SK-N-SH treated with all-trans-retinoic acid at 6 μM for 48 hours (cell line): ENCODE measurements at regions not wholly inside any gene's neighbourhood (a gene's known extent, or its start where the extent isn't known, plus 50 kb on each side); places are given as distances from the start of the nearest gene placed in this dataset.

Experiments used
- ATAC-seq: fragments of 200-7000 bp; cut with Tn5 transposase; 3 replicates; pipeline ENCODE4 v1.9.1; 2020; ENCODE audit warnings: mild to moderate bottlenecking, moderate library complexity
- ARNTL ChIP-seq: fragments of 450-650 bp; formaldehyde crosslinking; IDR thresholded peaks from 2 replicates; pipeline ENCODE4 v1.5.0; 2020; ENCODE audit warnings: low read depth, mild to moderate bottlenecking, moderate library complexity, borderline replicate concordance
- CSDC2 ChIP-seq: fragments of 250-450 bp; sonication (Bioruptor Pico); IDR thresholded peaks from 2 replicates; pipeline ENCODE4 v1.5.0; 2020; ENCODE audit warnings: mild to moderate bottlenecking, moderate library complexity
- GLIS3 ChIP-seq: fragments of 250-450 bp; sonication (Bioruptor Pico); IDR thresholded peaks from 2 replicates; pipeline ENCODE4 v1.5.0; 2020; ENCODE audit warnings: mild to moderate bottlenecking, moderate library complexity
- ISL1 ChIP-seq: fragments of 250-450 bp; sonication (Bioruptor Pico); IDR thresholded peaks from 2 replicates; pipeline ENCODE4 v2.1.2; 2022; ENCODE audit warnings: mild to moderate bottlenecking, moderate library complexity
- OSR1 ChIP-seq: fragments of 250-450 bp; sonication (Bioruptor Pico); IDR thresholded peaks from 2 replicates; pipeline ENCODE4 v1.8.0; 2022; ENCODE audit warnings: moderate library complexity, mild to moderate bottlenecking, inconsistent platforms
- PATZ1 ChIP-seq: fragments of 250-450 bp; sonication (Bioruptor Pico); IDR thresholded peaks from 2 replicates; pipeline ENCODE4 v1.8.0; 2020; ENCODE audit warnings: mild to moderate bottlenecking, moderate library complexity, borderline replicate concordance
- POU6F1 ChIP-seq: fragments of 250-450 bp; sonication (Bioruptor Pico); IDR thresholded peaks from 2 replicates; pipeline ENCODE4 v1.8.0; 2021; ENCODE audit warnings: low read depth, mild to moderate bottlenecking, moderate library complexity, borderline replicate concordance
- PPARA ChIP-seq: fragments of 250-450 bp; sonication (Bioruptor Pico); IDR thresholded peaks from 2 replicates; pipeline ENCODE4 v1.5.0; 2020; ENCODE audit warnings: mild to moderate bottlenecking, borderline replicate concordance
- SNAI2 ChIP-seq: fragments of 250-450 bp; sonication (Bioruptor Pico); IDR thresholded peaks from 2 replicates; pipeline ENCODE4 v1.5.0; 2020; ENCODE audit warnings: mild to moderate bottlenecking, moderate library complexity
- TCF4 ChIP-seq: fragments of 250-450 bp; sonication (Bioruptor Pico); IDR thresholded peaks from 2 replicates; pipeline ENCODE4 v1.8.0; 2021; ENCODE audit warnings: mild to moderate bottlenecking, moderate library complexity, borderline replicate concordance
- TOX ChIP-seq: fragments of 250-450 bp; sonication (Bioruptor Pico); IDR thresholded peaks from 2 replicates; pipeline ENCODE4 v1.8.0; 2021; ENCODE audit warnings: mild to moderate bottlenecking, moderate library complexity, borderline replicate concordance
- ZC3H10 ChIP-seq: fragments of 250-450 bp; sonication (Bioruptor Pico); IDR thresholded peaks from 2 replicates; pipeline ENCODE4 v1.5.1; 2021; ENCODE audit warnings: mild to moderate bottlenecking, moderate library complexity
- ZFP3 ChIP-seq: fragments of 250-450 bp; sonication (Bioruptor Pico); IDR thresholded peaks from 2 replicates; pipeline ENCODE4 v1.5.0; 2020; ENCODE audit warnings: mild to moderate bottlenecking, moderate library complexity
- ZNF565 ChIP-seq: fragments of 450-650 bp; formaldehyde crosslinking; conservative IDR thresholded peaks from 2 replicates; pipeline ENCODE4 v1.5.0; 2020; ENCODE audit warnings: low read depth, mild to moderate bottlenecking, moderate library complexity
- ZNF70 ChIP-seq: fragments of 450-650 bp; formaldehyde crosslinking; IDR thresholded peaks from 2 replicates; pipeline ENCODE4 v1.5.0; 2020; ENCODE audit warnings: mild to moderate bottlenecking, moderate library complexity
- ZNF8 ChIP-seq: fragments of 450-650 bp; formaldehyde crosslinking; IDR thresholded peaks from 2 replicates; pipeline ENCODE4 v1.5.0; 2020; ENCODE audit warnings: mild to moderate bottlenecking, moderate library complexity
- TF ChIP-seq, protein P1 (sequence below): fragments of 250-450 bp; sonication (Bioruptor Pico); IDR thresholded peaks from 2 replicates; pipeline ENCODE4 v1.5.1; 2021; ENCODE audit warnings: mild to moderate bottlenecking, moderate library complexity
- TF ChIP-seq, protein P2 (sequence below): fragments of 250-450 bp; sonication (Bioruptor Pico); IDR thresholded peaks from 2 replicates; pipeline ENCODE4 v1.5.0; 2020; ENCODE audit warnings: mild to moderate bottlenecking, moderate library complexity

DNA sequence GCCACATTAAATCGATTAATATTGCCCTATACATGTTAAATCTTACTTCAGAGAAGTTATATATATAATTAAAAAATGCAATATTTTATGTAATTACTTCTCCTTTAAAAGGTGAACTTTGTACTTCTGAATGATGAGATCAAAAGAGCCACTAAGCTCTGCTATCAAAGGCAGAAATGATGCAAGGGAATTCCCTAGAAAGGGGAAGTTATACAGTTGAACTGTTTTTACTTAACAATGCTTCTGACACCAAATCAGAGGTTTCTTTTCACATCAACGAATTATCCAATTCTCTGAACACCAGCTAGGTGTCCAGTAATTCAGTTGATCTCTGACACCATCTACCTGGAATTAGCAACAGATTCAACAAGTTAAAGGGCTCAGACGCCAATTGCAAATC is 319.9 kb upstream of the TSHZ2 start:
- no peak for ATAC-seq
- TF ChIP-seq ZNF8 (CRISPR knock-in tag) (no peak), POU6F1 (CRISPR knock-in tag) (no peak), SNAI2 (CRISPR knock-in tag) (no peak), ZNF70 (CRISPR knock-in tag) (no peak), ARNTL (CRISPR knock-in tag) (no peak), TCF4 (no peak), ISL1 (CRISPR knock-in tag) (no peak), ZC3H10 (no peak), PATZ1 (CRISPR knock-in tag) (no peak), TOX (CRISPR knock-in tag) (no peak)
- TF ChIP-seq, protein P1, sequence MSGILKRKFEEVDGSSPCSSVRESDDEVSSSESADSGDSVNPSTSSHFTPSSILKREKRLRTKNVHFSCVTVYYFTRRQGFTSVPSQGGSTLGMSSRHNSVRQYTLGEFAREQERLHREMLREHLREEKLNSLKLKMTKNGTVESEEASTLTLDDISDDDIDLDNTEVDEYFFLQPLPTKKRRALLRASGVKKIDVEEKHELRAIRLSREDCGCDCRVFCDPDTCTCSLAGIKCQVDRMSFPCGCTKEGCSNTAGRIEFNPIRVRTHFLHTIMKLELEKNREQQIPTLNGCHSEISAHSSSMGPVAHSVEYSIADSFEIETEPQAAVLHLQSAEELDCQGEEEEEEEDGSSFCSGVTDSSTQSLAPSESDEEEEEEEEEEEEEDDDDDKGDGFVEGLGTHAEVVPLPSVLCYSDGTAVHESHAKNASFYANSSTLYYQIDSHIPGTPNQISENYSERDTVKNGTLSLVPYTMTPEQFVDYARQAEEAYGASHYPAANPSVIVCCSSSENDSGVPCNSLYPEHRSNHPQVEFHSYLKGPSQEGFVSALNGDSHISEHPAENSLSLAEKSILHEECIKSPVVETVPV, result no peak

DNA sequence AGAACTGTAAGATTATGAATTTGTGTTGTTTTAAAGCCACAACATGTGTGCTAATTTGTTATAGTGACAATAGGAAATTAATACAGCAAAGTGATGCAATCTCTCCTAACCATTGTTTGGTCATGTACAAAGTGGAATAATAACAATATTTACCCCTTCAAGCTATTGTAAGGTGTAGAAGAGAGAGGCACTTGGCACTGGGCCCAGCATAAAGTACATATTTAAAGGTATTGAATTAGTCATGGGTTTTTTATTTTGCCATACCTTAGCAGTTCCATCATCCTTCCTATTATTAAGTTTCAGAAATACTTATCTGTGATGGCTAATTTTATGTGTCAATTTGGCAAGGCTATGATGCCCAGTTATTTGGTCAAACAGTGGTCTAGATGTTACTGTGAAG is 322.4 kb upstream of the TSHZ2 start:
- TF ChIP-seq ISL1 (CRISPR knock-in tag) (no peak), GLIS3 (no peak), CSDC2 (CRISPR knock-in tag) (no peak), ZFP3 (no peak), POU6F1 (CRISPR knock-in tag) (no peak)
- TF ChIP-seq, protein P1, result no peak
- no peak for ATAC-seq

DNA sequence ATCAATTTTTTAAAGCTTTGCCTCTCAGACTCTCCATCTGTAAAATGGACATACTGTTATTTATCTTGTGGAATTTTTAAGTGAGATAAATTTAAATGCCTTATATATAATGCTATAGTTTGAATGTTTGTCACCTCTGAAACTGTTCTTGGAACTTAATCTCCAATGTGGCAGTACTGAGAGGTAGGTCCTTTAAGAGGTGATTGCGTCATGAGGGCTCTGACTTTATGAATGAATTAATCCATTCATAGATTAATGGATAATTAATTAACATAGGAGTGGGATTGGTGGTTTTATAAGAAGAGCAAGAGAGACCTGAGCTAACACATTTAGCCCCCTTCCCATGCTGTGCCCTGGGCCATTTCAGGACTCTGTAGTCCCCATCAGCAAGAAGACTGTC is 326.3 kb upstream of the TSHZ2 start:
- no peak for ATAC-seq
- no peak for TF ChIP-seq ISL1 (CRISPR knock-in tag)
- TF ChIP-seq ZFP3, result no peak
- no peak for TF ChIP-seq SNAI2 (CRISPR knock-in tag)
- TF ChIP-seq CSDC2 (CRISPR knock-in tag), result no peak
- no peak for TF ChIP-seq GLIS3
- TF ChIP-seq PATZ1 (CRISPR knock-in tag), result no peak
- no peak for TF ChIP-seq ARNTL (CRISPR knock-in tag)
- no peak for TF ChIP-seq TCF4
- no peak for TF ChIP-seq PPARA
- TF ChIP-seq ZNF70 (CRISPR knock-in tag), result no peak
- TF ChIP-seq, protein P1, result no peak
- TF ChIP-seq, protein P2, sequence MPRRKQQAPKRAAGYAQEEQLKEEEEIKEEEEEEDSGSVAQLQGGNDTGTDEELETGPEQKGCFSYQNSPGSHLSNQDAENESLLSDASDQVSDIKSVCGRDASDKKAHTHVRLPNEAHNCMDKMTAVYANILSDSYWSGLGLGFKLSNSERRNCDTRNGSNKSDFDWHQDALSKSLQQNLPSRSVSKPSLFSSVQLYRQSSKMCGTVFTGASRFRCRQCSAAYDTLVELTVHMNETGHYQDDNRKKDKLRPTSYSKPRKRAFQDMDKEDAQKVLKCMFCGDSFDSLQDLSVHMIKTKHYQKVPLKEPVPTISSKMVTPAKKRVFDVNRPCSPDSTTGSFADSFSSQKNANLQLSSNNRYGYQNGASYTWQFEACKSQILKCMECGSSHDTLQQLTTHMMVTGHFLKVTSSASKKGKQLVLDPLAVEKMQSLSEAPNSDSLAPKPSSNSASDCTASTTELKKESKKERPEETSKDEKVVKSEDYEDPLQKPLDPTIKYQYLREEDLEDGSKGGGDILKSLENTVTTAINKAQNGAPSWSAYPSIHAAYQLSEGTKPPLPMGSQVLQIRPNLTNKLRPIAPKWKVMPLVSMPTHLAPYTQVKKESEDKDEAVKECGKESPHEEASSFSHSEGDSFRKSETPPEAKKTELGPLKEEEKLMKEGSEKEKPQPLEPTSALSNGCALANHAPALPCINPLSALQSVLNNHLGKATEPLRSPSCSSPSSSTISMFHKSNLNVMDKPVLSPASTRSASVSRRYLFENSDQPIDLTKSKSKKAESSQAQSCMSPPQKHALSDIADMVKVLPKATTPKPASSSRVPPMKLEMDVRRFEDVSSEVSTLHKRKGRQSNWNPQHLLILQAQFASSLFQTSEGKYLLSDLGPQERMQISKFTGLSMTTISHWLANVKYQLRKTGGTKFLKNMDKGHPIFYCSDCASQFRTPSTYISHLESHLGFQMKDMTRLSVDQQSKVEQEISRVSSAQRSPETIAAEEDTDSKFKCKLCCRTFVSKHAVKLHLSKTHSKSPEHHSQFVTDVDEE (CRISPR knock-in tag), result no peak
- TF ChIP-seq ZNF565 (CRISPR knock-in tag), result no peak
- TF ChIP-seq OSR1 (CRISPR knock-in tag), result no peak
- TF ChIP-seq ZC3H10, result no peak
- TF ChIP-seq, all 23 proteins: peak for 0
